ENCODE measurements at regions not wholly inside any gene's neighbourhood (a gene's known extent, or its start where the extent isn't known, plus 50 kb on each side); places are given as distances from the start of the nearest gene placed in this dataset.
"Not testable (repeated sequence)": the region's sequence is repeated elsewhere in the genome, so short reads cannot be mapped to it uniquely, and the experiment has no call there.

DNA sequence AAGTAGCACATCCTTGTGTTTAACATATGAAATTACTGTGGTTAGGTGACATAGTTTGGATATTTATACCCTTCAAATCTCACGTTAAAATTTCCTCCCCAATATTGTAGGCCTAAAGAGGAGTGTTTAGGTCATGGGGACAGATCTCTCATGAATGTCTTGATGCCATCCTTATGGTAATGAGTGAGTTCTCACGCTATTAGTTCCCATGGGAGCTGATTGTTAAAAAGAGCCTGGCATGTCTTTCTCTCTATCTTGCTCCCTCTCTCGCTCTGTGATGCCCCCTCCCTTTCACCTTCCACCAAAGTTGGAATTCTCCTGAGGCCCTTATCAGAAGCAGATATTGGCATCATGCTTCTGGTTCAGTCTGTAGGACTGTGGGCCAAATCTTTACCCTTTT lies 660.1 kb downstream of the ADCYAP1 start:
- DNase-seq (ENCODE audit: low spot score) = no peak

DNA sequence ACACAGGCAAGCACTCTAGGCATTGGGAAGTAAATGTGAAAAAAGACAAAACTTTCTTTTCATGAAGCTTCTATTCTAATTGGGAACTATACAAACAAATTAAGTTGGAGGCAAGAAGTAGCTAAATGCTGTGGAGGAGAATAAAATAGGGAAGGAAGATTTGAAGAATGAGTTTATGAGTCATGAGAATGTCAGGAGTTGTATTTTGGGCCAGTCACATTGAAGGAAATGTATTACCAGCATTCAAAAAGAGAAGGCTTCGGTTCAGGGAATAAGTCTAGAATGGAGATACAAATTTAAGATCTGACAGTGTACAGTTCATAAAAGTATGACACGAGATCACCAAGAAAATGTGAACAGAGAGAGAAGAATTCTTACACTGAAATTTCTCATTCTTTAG lies 666.5 kb downstream of the ADCYAP1 start:
- no peak for DNase-seq (ENCODE audit: low spot score)

DNA sequence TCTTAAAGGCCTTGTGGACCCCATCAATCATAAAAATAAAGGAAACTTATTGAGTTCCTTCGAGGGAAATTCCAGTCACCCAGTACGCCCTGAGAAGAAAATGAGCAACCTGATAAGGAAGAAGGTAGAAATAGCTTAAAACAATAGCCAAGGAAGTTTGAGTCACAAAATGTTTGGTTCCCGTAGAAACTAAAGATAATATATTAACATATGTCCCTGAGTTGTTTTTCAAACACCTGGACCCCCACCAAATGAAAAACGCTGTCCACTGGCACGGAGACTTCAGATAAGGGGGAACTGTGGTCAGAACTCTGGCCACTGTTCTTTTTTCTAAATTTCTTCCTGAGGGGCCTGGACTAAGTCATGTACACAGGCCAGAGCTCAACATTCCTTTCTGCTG lies 669.1 kb downstream of the ADCYAP1 start:
- no peak for DNase-seq (ENCODE audit: low spot score)

DNA sequence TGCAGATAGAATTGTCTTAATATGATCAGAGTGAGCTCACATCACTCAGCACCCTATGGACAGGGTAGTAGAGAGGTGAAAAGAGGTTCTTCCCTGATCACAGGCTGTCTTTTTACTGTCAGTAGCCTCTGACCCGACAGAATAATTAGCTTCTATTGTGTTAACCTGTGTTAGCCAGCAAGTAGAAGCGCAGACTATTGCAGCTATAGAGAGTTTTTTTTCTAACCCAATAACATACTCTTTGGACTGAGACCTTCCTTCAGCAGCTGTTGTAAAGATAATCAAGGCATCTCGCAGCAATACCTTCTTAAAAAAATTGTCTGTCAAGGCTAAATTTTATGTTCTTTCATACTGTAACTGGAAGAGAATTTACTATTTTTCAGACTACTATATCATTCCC lies 670.4 kb downstream of the ADCYAP1 start:
- DNase-seq (ENCODE audit: low spot score) = no peak

DNA sequence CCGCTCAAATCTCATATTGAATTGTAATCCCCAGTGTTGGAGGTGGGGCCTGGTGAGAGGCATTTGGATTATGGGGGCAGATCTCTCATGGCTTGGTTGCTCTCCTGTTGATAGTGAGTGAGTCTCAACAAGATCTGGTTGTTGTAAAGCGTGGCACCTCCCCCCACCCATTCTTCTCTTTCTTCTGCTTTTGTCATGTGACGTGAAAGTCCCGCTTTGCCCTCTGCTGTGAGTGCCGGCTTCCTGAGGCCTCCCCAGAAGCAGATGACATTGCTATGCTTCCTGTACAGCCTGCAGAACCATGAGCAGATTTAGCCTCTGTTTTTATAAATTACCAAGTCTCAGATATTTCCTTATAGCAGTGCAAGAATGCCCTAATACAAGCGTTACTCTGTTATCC lies 673.8 kb downstream of the ADCYAP1 start:
- DNase-seq (ENCODE audit: low spot score) = no peak

DNA sequence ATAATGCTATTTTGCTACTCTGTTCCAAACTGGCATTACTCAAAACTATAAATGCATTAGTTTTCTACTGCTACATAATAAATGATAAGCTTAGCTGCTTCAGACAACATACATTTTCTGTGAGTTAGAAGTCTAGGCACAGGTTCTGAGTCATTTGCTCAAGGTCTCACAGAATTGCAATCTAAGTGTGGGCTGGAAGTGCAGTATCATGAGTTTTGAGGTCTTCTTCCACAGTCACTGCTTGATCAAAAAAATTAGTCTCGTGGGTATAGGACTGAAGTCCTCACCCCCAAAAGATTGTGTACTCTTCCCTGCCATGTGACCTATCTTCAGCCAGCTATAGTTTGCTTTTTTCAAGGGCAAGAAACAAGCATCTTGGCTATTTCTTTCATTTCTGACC lies 676.9 kb downstream of the ADCYAP1 start:
- no peak for DNase-seq (ENCODE audit: low spot score)

DNA sequence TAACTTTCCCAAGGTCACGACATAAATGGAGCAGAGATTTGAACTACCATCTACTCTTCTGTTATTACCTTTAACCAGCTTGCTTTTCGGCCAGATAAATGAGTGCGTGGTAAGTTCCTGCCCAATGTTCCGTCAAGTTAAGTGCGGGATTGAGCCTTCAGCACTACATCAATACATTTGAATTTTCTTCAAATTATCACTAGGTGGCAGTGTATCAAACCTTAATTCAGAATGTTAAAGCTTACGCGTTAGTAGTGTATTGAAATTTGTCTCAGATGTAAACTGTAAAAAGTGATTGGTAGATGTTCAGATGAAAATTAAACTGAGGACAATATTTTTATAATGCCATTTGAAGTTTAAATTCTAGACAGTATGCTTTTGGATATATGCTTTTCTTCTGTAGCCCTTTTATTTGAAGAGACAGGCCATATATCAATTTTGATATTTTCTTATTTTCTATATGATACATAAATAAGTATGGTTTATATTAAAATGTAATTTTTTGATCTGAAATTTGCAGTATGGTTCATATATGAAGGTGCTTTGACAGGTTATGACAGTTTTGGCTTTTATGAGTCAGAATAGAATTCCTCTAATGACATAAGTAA lies 681.3 kb downstream of the ADCYAP1 start:
- DNase-seq (ENCODE audit: low spot score) = no peak

DNA sequence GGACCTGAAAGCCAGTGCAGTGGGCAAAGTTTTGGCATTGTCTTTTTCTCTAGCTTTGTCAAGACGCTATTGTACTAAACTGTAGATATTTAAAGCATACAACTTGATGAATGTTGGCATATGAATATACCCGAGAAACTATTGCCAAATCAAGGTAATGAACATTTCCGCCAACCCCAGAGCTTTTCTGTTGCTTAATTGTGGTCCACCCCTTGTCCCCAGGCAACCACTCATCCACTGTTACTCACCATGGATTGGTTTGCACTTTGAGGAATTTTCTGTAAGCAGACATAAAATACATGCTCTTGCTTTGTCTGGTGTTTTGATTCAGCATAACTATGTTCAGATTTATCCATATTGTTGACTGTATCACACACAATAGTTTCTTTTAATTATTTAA lies 688.4 kb downstream of the ADCYAP1 start:
- no peak for DNase-seq (ENCODE audit: low spot score)

DNA sequence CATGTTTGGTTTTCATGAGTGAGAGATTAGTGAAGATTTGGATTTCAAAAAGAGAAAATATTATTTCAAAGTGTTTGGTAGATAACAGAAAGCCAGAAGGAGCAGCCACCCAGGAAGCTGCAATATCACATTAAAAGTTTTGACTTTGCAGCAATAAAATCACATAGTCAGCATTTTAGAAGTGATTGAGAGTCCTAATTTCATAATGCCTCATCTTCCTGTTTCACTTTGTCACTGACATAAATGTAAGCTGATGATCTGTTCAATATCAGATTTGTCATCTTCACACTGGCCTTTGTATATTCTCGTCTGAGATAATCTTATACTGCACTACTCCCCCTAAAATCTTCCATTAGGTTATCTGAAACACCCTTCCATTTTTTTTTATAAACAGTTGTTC lies 690.5 kb downstream of the ADCYAP1 start:
- DNase-seq (ENCODE audit: low spot score) = no peak

DNA sequence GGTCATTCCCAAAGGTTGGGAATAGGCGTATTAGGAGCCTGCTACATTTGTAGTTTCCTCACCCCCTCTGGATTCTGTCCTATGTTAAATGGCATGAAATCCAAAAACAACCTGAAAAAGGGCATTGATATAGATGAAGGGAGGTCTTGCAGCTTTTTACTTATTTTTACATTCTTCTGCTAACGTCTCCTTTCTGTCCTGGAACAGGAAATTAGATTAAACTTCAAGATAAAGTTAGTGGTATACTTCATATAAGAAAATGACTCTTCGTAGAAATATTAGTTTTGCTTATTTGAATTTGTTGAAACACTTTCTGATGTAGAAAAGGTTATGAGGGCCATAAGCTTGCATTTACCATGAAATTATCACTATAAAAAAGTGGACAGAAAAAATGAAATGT lies 694.5 kb downstream of the ADCYAP1 start:
- DNase-seq (ENCODE audit: low spot score) = no peak

DNA sequence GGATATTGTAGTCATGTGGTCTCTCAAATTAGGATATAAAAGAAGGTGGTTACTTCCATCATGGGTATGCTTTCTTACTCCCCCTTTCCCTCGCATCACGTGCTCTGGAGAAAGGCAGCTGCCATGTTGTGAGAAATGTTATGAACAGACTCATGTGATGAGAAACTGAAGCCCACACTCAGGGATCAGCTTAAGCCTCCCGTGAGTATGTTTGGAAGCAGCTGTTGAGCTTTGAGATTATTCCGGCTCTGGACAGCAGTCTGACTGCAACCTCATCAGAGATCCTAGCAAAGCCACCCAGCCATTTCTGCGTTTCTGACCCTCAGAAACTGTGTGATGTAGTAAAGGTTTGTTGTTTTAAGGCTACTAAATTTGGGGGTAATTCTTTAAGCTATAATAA lies 700.1 kb downstream of the ADCYAP1 start:
- no peak for DNase-seq (ENCODE audit: low spot score)

DNA sequence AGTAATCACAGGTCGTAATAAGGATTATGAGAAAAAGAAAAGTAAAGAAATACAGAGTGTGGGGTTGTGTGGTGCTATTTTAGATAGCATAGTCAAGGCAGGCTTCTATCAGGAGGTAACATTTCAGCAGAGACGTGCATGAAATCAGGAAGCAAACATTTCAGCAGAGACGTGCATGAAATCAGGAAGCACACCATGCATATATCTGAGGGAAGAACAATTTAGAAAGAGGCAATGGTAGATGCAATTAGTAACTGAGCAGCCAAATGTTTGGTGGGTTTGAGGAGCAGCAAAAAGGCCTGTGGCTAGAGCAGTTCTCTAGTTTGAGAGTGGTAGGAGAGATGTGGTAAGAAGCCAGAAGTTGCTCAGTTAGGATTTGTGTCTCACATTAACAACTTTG lies 713.7 kb downstream of the ADCYAP1 start:
- DNase-seq (ENCODE audit: low spot score) = no peak

DNA sequence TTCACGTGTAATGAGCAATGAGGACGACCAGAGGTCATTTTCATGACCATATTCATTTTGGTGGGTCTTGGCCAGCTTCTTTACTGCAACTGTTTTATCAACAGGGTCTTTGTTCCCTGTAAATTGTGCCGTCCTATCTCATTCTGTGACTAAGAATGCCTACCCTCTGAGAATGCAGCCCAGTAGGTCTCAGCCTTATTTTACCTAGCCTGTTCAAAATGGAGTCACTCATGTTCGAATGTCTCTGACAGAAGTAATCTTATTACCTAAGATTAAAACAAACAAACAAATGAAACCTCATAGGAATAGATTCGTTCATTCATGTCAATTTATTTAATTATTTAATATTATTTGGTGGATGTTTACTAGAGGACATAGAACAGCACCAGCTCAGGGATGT lies 714.8 kb downstream of the ADCYAP1 start:
- no peak for DNase-seq (ENCODE audit: low spot score)

DNA sequence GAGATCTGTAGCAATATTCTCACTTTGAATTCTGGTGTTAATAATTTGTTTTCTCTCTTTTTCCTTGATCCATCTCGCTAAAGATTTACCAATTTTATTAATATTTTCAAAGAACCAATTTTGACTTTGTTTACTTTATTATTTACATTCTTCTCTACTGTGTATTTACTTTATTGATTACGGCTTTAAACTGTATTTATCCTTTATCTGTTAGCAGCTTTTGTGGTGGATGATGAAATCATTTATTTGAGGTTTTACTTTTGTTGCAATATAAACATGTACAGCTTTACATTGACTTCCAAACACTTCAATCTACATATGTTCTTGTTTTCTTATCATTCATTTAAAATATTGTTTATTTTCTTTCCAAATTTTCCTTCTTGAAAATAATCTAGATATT lies 719.9 kb downstream of the ADCYAP1 start:
- DNase-seq (ENCODE audit: low spot score) = no peak

DNA sequence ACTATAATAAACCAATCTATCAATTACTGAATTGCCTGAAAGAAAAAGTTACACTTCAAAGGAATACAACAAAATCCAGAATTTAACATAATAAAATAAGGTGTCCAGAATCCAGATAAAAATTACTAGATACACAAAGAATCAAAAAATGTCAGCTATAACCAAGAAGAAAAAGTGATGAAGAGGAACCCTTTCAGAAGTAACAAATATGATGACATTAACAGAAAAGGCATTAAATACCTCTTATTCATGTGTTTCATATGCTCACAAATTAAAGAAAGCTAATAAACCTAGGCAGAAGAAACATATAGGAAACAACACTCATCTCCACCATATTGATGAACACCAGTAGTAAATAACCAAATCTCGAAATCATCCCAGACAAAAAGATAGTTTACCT lies 722.8 kb downstream of the ADCYAP1 start:
- DNase-seq (ENCODE audit: low spot score) = no peak

DNA sequence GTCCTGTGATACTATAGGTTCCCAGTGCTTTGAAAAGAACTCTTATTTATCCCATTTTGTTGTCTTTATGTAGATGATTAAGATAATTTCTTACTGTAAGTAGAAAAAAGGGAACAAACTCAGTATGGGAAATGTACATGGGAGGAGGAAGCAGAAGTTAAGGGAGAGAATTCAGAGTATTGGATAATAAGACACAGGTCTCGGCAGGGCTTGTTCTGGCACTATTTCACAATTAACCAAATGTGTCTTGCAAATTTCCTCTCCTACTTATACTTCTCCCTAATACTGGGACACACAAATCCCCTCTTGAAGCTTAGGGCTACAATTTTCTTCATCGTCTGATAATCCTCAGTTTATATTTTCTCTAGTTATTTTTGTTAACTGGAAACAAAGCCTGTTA lies 744.0 kb downstream of the ADCYAP1 start:
- no peak for DNase-seq (ENCODE audit: low spot score)

DNA sequence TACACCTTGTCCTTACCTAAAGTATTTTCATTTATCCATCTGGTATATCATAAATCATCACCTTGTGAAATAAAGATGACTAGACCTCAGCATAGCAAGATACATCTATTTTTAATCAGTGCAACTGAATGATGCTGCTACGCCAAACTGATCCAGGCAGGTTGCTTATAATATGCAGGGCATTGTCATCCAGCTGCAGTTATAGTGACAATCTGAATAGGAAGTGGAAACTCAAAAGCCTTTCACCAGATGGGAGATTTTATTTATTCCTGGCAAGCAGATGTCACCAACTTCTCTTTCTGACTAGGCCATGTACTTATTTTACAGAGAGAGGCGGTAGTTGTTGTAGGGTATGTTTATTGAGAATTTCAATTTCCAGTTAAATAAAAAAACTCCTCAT lies 747.3 kb downstream of the ADCYAP1 start:
- DNase-seq (ENCODE audit: low spot score) = no peak

DNA sequence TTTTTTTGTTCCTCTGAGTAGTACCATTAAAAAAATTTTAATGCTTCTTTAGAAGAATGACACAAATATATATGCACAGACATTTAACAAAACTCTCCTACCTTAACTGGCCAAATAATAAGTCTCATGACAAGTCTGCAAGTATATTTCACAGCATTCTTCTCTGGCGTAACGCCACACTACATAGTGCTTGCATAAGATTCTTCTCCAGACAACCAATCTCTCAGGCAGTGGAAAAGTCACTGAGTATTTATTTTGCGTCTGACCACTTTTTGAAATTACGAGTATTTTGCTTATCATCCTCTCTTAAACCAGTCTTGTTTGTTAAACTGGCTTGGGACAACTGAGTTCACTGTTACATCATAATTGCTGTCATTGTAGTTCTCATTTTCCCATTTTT lies 749.2 kb downstream of the ADCYAP1 start:
- DNase-seq (ENCODE audit: low spot score) = no peak

DNA sequence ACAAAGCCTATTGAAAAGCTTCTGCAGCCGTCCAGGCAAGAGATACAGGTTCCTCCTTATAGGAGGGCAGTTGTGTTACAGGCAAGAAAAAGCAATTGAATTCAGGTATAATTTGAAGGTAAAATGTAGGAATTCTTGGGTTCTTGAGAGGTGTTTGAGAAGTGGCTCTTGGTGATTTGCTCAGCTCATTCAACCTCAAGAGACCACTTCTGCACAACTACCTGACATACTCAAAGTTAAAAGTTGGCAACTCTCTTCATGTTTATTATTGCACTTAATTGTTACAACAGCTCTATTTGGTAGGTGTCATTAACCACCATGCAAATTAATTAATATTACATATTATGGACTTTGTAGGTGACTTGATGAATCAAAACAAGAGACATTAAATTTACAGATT lies 753.2 kb downstream of the ADCYAP1 start:
- no peak for DNase-seq (ENCODE audit: low spot score)

DNA sequence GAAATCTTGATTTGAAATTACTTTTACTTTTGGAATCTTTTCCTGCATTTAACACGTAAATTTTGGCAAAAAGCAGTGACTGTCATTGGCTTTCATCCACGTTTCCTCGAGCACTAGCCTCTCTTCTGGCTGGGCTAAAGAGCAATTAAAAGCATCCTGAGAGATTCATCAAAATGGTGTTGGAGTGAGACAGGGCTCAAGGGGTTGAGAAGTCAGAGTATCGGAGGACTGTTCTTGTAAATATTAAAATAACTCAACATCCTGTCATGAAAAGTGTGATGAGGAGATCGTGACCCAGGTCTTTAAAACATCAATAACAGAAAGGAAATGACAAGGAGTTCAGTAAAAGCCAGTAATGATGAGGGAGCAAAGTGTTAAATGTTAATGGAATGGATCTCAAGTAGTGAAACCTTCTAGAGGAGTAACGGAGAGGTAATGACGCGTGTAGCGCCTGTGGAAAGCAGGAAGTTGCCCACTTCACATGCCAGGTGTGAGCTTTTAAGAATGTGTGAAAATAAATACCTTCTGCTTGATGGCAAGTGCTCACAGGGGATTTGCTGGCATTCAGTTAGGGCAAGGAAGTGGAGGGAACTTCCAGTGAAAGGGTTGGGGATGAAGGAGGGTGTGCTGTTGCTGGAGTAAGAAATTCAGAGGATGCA lies 754.4 kb downstream of the ADCYAP1 start:
- no peak for DNase-seq (ENCODE audit: low spot score)

DNA sequence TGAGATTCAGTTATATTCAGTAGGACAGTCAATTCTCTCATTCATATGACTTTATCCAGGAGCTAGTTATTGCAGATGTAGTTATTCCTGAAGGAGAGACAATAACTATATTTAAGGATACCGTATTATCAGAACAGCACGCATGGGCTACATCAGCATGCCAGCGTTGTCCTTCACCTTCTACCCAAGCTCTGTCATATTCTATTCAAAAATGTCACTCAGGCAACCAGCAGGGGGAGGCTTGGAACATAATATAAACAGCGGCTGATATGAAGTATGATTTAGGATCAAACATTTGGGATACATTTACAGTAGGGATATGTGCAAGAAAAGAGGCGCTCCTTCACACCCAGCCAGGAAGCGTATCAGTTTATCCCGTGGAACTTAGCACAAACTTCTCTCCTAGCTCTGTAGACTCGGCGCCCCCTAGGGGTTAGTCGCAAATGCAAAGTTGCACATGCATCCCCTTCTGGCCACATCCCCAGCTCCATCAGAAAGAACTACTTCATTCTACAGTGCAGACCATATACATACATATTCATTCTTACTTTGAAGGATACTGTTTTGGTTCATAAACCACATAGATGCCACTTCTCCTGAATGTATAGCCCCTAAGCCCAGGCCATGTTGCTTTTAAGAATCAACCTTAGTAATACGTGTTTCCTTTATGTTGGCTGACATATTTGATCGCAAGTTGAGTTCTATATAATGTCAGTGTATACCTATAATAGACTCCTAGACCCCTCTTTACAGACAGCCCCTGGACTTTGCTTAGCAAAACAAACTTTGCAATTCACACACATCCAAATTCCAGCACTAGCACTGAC lies 759.4 kb downstream of the ADCYAP1 start:
- peak; percentile 63 for DNase-seq (ENCODE audit: low spot score)

DNA sequence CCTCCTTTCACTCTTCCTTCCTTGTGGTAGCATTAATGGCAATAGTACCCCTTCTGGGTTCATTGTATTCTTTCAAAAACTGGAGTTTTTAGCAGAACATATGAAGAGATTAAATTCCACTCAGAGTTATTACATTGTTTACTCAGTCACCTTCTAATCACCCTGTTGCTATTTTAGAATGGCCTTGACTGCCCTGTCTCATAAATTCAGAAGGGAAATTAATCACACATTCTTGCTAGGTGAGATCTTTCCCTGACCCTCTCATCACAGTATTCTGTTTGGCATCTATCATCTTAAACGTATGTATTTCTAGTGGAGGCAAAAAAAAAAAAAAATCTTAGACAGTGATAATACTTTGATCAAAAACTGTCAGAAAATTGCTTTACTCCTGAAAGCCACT lies 760.4 kb downstream of the ADCYAP1 start:
- DNase-seq (ENCODE audit: low spot score) = no peak

DNA sequence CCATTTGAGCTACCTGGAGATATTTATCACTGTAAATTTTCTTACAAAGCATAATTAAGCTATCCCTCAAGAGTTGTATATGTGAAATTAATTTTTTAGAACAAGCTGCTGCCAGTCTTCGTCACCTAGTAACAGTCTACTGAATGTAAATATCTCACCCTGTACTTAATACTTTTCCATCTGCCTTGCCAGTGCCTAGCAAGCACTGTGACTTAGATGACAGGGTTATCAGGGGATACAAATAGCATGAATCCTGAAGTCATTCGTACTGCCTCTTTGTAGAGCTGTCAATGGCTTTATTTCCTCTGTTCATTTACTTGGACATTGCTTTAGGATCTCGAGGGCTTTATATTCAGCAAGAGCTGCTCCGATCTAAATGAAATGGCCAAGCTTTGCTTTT lies 763.6 kb downstream of the ADCYAP1 start:
- DNase-seq (ENCODE audit: low spot score) = no peak

DNA sequence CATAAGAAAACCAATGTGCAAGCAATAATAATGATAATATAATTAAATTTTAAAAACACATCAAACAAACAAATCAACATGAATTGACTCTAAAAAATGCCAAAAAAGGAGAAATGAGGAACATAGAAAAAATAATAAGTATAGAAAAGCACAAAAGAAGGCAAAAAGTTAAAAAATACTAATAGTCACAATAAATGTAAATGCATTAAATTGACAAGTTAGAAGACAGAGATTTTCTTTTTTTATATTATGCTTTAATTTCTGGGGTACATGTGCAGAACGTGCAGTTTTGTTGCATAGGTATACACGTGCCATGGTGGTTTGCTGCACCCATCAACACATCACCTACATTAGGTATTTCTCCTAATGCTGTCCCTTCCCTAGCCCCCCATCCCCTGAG lies 767.0 kb downstream of the ADCYAP1 start:
- not testable (repeated sequence) for DNase-seq (ENCODE audit: low spot score)
